ENCODE measurements at regions not wholly inside any gene's neighbourhood (a gene's known extent, or its start where the extent isn't known, plus 50 kb on each side); places are given as distances from the start of the nearest gene placed in this dataset.

GRCh38 chr12:111188436-111188835 is 180.5 kb downstream of the PHETA1 start:
- TF ChIP-seq CTCF (IDR thresholded peaks at IDR 0.05) = no peak
- ATAC-seq (ENCODE audit: low FRiP score) = no peak
- DNase-seq (ENCODE audit: low spot score) = no peak

- no peak for ATAC-seq (ENCODE audit: low FRiP score)
- TF ChIP-seq CTCF (IDR thresholded peaks at IDR 0.05) = no peak
- no peak for DNase-seq (ENCODE audit: low spot score)
Measured at GRCh38 chr12:111186347-111186746, 182.5 kb downstream of the PHETA1 start.

- DNase-seq (ENCODE audit: low spot score) (no peak), ATAC-seq (ENCODE audit: low FRiP score) (no peak)
- no peak for TF ChIP-seq CTCF (IDR thresholded peaks at IDR 0.05)
Measured at GRCh38 chr12:111185889-111186227, 183.0 kb downstream of the PHETA1 start.

- no peak for DNase-seq (ENCODE audit: low spot score)
- TF ChIP-seq CTCF (IDR thresholded peaks at IDR 0.05) = no peak
- no peak for ATAC-seq (ENCODE audit: low FRiP score)
Measured at GRCh38 chr12:111185206-111185888, 183.5 kb downstream of the PHETA1 start.

- ATAC-seq (ENCODE audit: low FRiP score) (no peak), DNase-seq (ENCODE audit: low spot score) (no peak)
- no peak for TF ChIP-seq CTCF (IDR thresholded peaks at IDR 0.05)
Measured at GRCh38 chr12:111184161-111184560, 184.7 kb downstream of the PHETA1 start.

GRCh38 chr12:111183094-111183493 is 185.8 kb downstream of the PHETA1 start:
- TF ChIP-seq CTCF (IDR thresholded peaks at IDR 0.05) = no peak
- ATAC-seq (ENCODE audit: low FRiP score) = no peak
- no peak for DNase-seq (ENCODE audit: low spot score)

GRCh38 chr12:111182382-111182781 is 186.5 kb downstream of the PHETA1 start:
- no peak for DNase-seq (ENCODE audit: low spot score)
- no peak for ATAC-seq (ENCODE audit: low FRiP score)
- no peak for TF ChIP-seq CTCF (IDR thresholded peaks at IDR 0.05)

Data from omental fat pad (tissue), 3 donors.